Type B pancreatic cell (in vitro differentiated cells): ENCODE measurements at regions not wholly inside any gene's neighbourhood (a gene's known extent, or its start where the extent isn't known, plus 50 kb on each side); places are given as distances from the start of the nearest gene placed in this dataset.
"Not testable (repeated sequence)": the region's sequence is repeated elsewhere in the genome, so short reads cannot be mapped to it uniquely, and the experiment has no call there.

Experiments used
- DNase-seq: peaks from one replicate; pipeline ENCODE4 v3.0.0; 2021; ENCODE audit warnings: mixed read lengths; ENCODE audit not compliant: unreplicated experiment; ENCODE audit errors: extremely low spot score
- H3K27ac Mint-ChIP-seq: 2 replicates; pipeline ENCODE4 v1.8.0; 2021; ENCODE audit warnings: mild to moderate bottlenecking, mixed read lengths
- H3K27me3 Mint-ChIP-seq: 2 replicates; pipeline ENCODE4 v1.8.0; 2021; ENCODE audit warnings: mixed read lengths
- H3K36me3 Mint-ChIP-seq: 2 replicates; pipeline ENCODE4 v1.8.0; 2021; ENCODE audit warnings: mixed read lengths
- H3K4me1 Mint-ChIP-seq: one replicate; pipeline ENCODE4 v1.8.0; 2021; ENCODE audit warnings: mixed read lengths; ENCODE audit not compliant: unreplicated experiment
- H3K4me3 Mint-ChIP-seq: 2 replicates; pipeline ENCODE4 v1.8.0; 2021; ENCODE audit warnings: mild to moderate bottlenecking, mixed read lengths
- H3K9me3 Mint-ChIP-seq: 2 replicates; pipeline ENCODE4 v1.8.0; 2021; ENCODE audit warnings: mixed read lengths
- CTCF ChIP-seq: fragments of 200-600 bp; sonication (generic); conservative IDR thresholded peaks from 2 replicates; pipeline ENCODE4 v1.5.0; 2021; ENCODE audit warnings: antibody characterized with exemption, mild to moderate bottlenecking

- H3K4me1 Mint-ChIP-seq: no peaks in the 10 kb centered on the region
Observed at GRCh38 chrX:46117234-46117633, 428.0 kb downstream of the ZNF674 start.

GRCh38 chrX:46087310-46087709, 457.9 kb downstream of the ZNF674 start:
- H3K4me3 Mint-ChIP-seq, H3K4me1 Mint-ChIP-seq, DNase-seq, H3K36me3 Mint-ChIP-seq, H3K27ac Mint-ChIP-seq, H3K27me3 Mint-ChIP-seq: not testable (repeated sequence)
- H3K9me3 Mint-ChIP-seq: peaks cover 13% of the 10 kb centered on the region

More at GRCh38 chrX:46117234-46117633, 428.0 kb downstream of the ZNF674 start:
- Mint-ChIP-seq H3K4me3 (no peak overlapping the region), H3K36me3 (no peaks in the 10 kb centered on the region), H3K27ac (no peak overlapping the region), H3K27me3 (no peaks in the 10 kb centered on the region), H3K9me3 (peaks cover 7% of the 10 kb centered on the region)
- peak; percentile 50 for DNase-seq
- TF ChIP-seq CTCF: no peak

- not testable (repeated sequence) for H3K36me3 Mint-ChIP-seq, H3K4me1 Mint-ChIP-seq, H3K4me3 Mint-ChIP-seq, DNase-seq, H3K9me3 Mint-ChIP-seq, H3K27me3 Mint-ChIP-seq, H3K27ac Mint-ChIP-seq
Observed at GRCh38 chrX:46080121-46080520, 465.1 kb downstream of the ZNF674 start.

GRCh38 chrX:46072791-46073190, 472.4 kb downstream of the ZNF674 start:
- H3K27me3 Mint-ChIP-seq: no peaks in the 10 kb centered on the region
- H3K27ac Mint-ChIP-seq: no peak overlapping the region
- no peak for DNase-seq
- H3K9me3 Mint-ChIP-seq: no peaks in the 10 kb centered on the region
- no peak overlapping the region for H3K4me3 Mint-ChIP-seq
- no peak for TF ChIP-seq CTCF
- H3K4me1 Mint-ChIP-seq: no peaks in the 10 kb centered on the region
- no peaks in the 10 kb centered on the region for H3K36me3 Mint-ChIP-seq

GRCh38 chrX:46072372-46072771, 472.8 kb downstream of the ZNF674 start:
- no peaks in the 10 kb centered on the region for H3K9me3 Mint-ChIP-seq
- no peak overlapping the region for H3K27ac Mint-ChIP-seq
- H3K4me3 Mint-ChIP-seq: no peak overlapping the region
- no peaks in the 10 kb centered on the region for H3K4me1 Mint-ChIP-seq
- no peaks in the 10 kb centered on the region for H3K27me3 Mint-ChIP-seq
- DNase-seq: no peak
- H3K36me3 Mint-ChIP-seq: no peaks in the 10 kb centered on the region
- TF ChIP-seq CTCF: no peak

GRCh38 chrX:46070421-46070820, 474.8 kb downstream of the ZNF674 start:
- no peaks in the 10 kb centered on the region for H3K36me3 Mint-ChIP-seq
- H3K9me3 Mint-ChIP-seq: no peaks in the 10 kb centered on the region
- H3K4me3 Mint-ChIP-seq: no peak overlapping the region
- H3K4me1 Mint-ChIP-seq: no peaks in the 10 kb centered on the region
- TF ChIP-seq CTCF: no peak
- no peak overlapping the region for H3K27ac Mint-ChIP-seq
- H3K27me3 Mint-ChIP-seq: no peaks in the 10 kb centered on the region
- no peak for DNase-seq

GRCh38 chrX:46059316-46059715, 485.9 kb downstream of the ZNF674 start:
- Mint-ChIP-seq H3K27ac (no peak overlapping the region), H3K27me3 (no peaks in the 10 kb centered on the region), H3K4me1 (no peaks in the 10 kb centered on the region), H3K36me3 (no peaks in the 10 kb centered on the region), H3K9me3 (peaks cover 3% of the 10 kb centered on the region), H3K4me3 (no peak overlapping the region)
- no peak for DNase-seq
- no peak for TF ChIP-seq CTCF
